ENCODE measurements at regions not wholly inside any gene's neighbourhood (a gene's known extent, or its start where the extent isn't known, plus 50 kb on each side); places are given as distances from the start of the nearest gene placed in this dataset.

DNA sequence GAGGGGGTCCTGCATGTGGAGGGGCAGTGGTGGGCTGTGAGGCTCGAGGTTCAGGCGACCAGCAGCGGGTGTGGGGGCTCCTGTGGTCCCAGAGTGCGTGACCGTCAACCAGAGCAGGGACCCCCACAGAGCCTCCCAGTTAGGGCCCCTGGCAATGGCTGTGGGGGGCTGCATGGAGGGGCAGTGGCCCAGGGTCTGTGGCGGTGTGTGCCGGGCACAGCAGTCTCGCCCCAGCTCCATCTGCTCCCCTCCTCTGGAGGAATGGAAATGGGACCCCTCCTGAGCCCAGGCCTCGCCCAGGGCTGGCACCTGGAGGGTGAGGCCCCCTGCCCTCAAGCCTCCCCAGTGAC is 210.8 kb upstream of the C14orf180 start:
- DNase-seq (ENCODE audit: low spot score): no peak
- Histone ChIP-seq H3K27me3 (ENCODE audit: insufficient read depth) (no peaks in the 10 kb centered on the region), H3K9me2 (ENCODE audit: insufficient read depth) (no peaks in the 10 kb centered on the region), H3K4me2 (no peak overlapping the region), H3K36me3 (ENCODE audit: insufficient read depth) (no peaks in the 10 kb centered on the region), H3K4me3 (no peak overlapping the region), H3K27ac (ENCODE audit: low read depth) (no peak overlapping the region), H3K4me1 (ENCODE audit: insufficient read depth) (no peaks in the 10 kb centered on the region), H3K79me2 (replicated peaks; ENCODE audit: insufficient read depth) (no peaks in the 10 kb centered on the region), H2AFZ (no peak overlapping the region), H4K20me1 (replicated peaks; ENCODE audit: insufficient read depth) (no peaks in the 10 kb centered on the region), H3F3A (replicated peaks; ENCODE audit: low read depth) (no peaks in the 10 kb centered on the region)
- H3K36me3 Mint-ChIP-seq (ENCODE audit: low read depth): no peaks in the 10 kb centered on the region
- TF ChIP-seq, protein P1, sequence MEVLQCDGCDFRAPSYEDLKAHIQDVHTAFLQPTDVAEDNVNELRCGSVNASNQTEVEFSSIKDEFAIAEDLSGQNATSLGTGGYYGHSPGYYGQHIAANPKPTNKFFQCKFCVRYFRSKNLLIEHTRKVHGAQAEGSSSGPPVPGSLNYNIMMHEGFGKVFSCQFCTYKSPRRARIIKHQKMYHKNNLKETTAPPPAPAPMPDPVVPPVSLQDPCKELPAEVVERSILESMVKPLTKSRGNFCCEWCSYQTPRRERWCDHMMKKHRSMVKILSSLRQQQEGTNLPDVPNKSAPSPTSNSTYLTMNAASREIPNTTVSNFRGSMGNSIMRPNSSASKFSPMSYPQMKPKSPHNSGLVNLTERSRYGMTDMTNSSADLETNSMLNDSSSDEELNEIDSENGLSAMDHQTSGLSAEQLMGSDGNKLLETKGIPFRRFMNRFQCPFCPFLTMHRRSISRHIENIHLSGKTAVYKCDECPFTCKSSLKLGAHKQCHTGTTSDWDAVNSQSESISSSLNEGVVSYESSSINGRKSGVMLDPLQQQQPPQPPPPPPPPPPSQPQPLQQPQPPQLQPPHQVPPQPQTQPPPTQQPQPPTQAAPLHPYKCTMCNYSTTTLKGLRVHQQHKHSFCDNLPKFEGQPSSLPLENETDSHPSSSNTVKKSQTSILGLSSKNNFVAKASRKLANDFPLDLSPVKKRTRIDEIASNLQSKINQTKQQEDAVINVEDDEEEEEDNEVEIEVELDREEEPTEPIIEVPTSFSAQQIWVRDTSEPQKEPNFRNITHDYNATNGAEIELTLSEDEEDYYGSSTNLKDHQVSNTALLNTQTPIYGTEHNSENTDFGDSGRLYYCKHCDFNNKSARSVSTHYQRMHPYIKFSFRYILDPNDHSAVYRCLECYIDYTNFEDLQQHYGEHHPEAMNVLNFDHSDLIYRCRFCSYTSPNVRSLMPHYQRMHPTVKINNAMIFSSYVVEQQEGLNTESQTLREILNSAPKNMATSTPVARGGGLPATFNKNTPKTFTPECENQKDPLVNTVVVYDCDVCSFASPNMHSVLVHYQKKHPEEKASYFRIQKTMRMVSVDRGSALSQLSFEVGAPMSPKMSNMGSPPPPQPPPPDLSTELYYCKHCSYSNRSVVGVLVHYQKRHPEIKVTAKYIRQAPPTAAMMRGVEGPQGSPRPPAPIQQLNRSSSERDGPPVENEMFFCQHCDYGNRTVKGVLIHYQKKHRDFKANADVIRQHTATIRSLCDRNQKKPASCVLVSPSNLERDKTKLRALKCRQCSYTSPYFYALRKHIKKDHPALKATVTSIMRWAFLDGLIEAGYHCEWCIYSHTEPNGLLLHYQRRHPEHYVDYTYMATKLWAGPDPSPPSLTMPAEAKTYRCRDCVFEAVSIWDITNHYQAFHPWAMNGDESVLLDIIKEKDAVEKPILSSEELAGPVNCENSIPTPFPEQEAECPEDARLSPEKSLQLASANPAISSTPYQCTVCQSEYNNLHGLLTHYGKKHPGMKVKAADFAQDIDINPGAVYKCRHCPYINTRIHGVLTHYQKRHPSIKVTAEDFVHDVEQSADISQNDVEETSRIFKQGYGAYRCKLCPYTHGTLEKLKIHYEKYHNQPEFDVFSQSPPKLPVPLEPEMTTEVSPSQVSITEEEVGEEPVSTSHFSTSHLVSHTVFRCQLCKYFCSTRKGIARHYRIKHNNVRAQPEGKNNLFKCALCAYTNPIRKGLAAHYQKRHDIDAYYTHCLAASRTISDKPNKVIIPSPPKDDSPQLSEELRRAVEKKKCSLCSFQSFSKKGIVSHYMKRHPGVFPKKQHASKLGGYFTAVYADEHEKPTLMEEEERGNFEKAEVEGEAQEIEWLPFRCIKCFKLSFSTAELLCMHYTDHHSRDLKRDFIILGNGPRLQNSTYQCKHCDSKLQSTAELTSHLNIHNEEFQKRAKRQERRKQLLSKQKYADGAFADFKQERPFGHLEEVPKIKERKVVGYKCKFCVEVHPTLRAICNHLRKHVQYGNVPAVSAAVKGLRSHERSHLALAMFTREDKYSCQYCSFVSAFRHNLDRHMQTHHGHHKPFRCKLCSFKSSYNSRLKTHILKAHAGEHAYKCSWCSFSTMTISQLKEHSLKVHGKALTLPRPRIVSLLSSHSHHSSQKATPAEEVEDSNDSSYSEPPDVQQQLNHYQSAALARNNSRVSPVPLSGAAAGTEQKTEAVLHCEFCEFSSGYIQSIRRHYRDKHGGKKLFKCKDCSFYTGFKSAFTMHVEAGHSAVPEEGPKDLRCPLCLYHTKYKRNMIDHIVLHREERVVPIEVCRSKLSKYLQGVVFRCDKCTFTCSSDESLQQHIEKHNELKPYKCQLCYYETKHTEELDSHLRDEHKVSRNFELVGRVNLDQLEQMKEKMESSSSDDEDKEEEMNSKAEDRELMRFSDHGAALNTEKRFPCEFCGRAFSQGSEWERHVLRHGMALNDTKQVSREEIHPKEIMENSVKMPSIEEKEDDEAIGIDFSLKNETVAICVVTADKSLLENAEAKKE (CRISPR knock-in tag; IDR thresholded peaks at IDR 0.05): no peak
- TF ChIP-seq ZNF331 (CRISPR knock-in tag; IDR thresholded peaks at IDR 0.05; ENCODE audit: low read depth): no peak
- TF ChIP-seq EZH2 (IDR thresholded peaks at IDR 0.05; ENCODE audit: low read depth, unreplicated experiment): no peak
- TF ChIP-seq, protein P2, sequence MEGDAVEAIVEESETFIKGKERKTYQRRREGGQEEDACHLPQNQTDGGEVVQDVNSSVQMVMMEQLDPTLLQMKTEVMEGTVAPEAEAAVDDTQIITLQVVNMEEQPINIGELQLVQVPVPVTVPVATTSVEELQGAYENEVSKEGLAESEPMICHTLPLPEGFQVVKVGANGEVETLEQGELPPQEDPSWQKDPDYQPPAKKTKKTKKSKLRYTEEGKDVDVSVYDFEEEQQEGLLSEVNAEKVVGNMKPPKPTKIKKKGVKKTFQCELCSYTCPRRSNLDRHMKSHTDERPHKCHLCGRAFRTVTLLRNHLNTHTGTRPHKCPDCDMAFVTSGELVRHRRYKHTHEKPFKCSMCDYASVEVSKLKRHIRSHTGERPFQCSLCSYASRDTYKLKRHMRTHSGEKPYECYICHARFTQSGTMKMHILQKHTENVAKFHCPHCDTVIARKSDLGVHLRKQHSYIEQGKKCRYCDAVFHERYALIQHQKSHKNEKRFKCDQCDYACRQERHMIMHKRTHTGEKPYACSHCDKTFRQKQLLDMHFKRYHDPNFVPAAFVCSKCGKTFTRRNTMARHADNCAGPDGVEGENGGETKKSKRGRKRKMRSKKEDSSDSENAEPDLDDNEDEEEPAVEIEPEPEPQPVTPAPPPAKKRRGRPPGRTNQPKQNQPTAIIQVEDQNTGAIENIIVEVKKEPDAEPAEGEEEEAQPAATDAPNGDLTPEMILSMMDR (conservative IDR thresholded peaks at IDR 0.05; ENCODE audit: low read depth in 2 of 2): no peak
- TF ChIP-seq ZNF114 (CRISPR knock-in tag; IDR thresholded peaks at IDR 0.05): no peak
- TF ChIP-seq STAT1 (IDR thresholded peaks at IDR 0.05; ENCODE audit: unreplicated experiment): no peak
- TF ChIP-seq POLR2AphosphoS5 (IDR thresholded peaks at IDR 0.05; ENCODE audit: low read depth): no peak
- TF ChIP-seq NANOG (IDR thresholded peaks at IDR 0.05; ENCODE audit: borderline replicate concordance): no peak
- no peaks in the 10 kb centered on the region; the same call in 2 of the 3 replicates for H3K9me3 Mint-ChIP-seq
- H3K27me3 Mint-ChIP-seq (ENCODE audit: insufficient read depth, low read depth, poor library complexity): peaks cover 8% of the 10 kb centered on the region
- ATAC-seq: no peak
- H3K4me1 Mint-ChIP-seq: peaks cover 8% of the 10 kb centered on the region; the same call in 2 of the 3 replicates
- H3K27ac Mint-ChIP-seq: no peak overlapping the region
- no peak overlapping the region for H3K4me3 Mint-ChIP-seq

Data from GM23338 (cell line).